Activated T-cell treated with anti-CD3 and anti-CD28 coated beads, Interleukin-2, amount 50 U/mL, for 1 hour (primary cell): ENCODE measurements at regions not wholly inside any gene's neighbourhood (a gene's known extent, or its start where the extent isn't known, plus 50 kb on each side); places are given as distances from the start of the nearest gene placed in this dataset.
"Not testable (repeated sequence)": the region's sequence is repeated elsewhere in the genome, so short reads cannot be mapped to it uniquely, and the experiment has no call there.

ENCODE experiments used
- DNase-seq: peaks from one replicate; pipeline ENCODE4 v3.0.0-alpha.2; 2020

- DNase-seq: no peak
Observed at GRCh38 chr2:240256704-240257637, 116.5 kb upstream of the OTOS start.

GRCh38 chr2:240257940-240258580, 117.6 kb upstream of the OTOS start:
- no peak for DNase-seq

- no peak for DNase-seq
Observed at GRCh38 chr2:240258685-240259084, 118.2 kb upstream of the OTOS start.

- no peak for DNase-seq
Observed at GRCh38 chr2:240259201-240259923, 118.9 kb upstream of the OTOS start.

- no peak for DNase-seq
Observed at GRCh38 chr2:240259924-240260529, 119.6 kb upstream of the OTOS start.

- DNase-seq: no peak
Observed at GRCh38 chr2:240260664-240261063, 120.2 kb upstream of the OTOS start.

GRCh38 chr2:240262578-240262977, 122.1 kb upstream of the OTOS start:
- not testable (repeated sequence) for DNase-seq

- DNase-seq: peak; percentile 11
Observed at GRCh38 chr2:240269380-240269779, 128.9 kb upstream of the OTOS start.

GRCh38 chr2:240269886-240270285, 129.4 kb upstream of the OTOS start:
- DNase-seq: peak; percentile 2

GRCh38 chr2:240271716-240272341, 131.4 kb upstream of the OTOS start:
- no peak for DNase-seq

- no peak for DNase-seq
Observed at GRCh38 chr2:240275386-240275785, 134.9 kb upstream of the OTOS start.

GRCh38 chr2:240277073-240277806, 136.8 kb upstream of the OTOS start:
- no peak for DNase-seq

- no peak for DNase-seq
Observed at GRCh38 chr2:240277807-240278522, 137.5 kb upstream of the OTOS start.

GRCh38 chr2:240278661-240279060, 138.2 kb upstream of the OTOS start:
- no peak for DNase-seq

- no peak for DNase-seq
Observed at GRCh38 chr2:240280621-240281020, 140.2 kb upstream of the OTOS start.

- no peak for DNase-seq
Observed at GRCh38 chr2:240284503-240285259, 144.2 kb upstream of the OTOS start.

GRCh38 chr2:240285725-240286124, 145.3 kb upstream of the OTOS start:
- no peak for DNase-seq

- DNase-seq: no peak
Observed at GRCh38 chr2:240286596-240286995, 146.1 kb upstream of the OTOS start.

- no peak for DNase-seq
Observed at GRCh38 chr2:240287011-240287410, 146.6 kb upstream of the OTOS start.

GRCh38 chr2:240287496-240288086, 147.1 kb upstream of the OTOS start:
- DNase-seq: no peak
